HG03135 (cell line): ENCODE measurements at regions not wholly inside any gene's neighbourhood (a gene's known extent, or its start where the extent isn't known, plus 50 kb on each side); places are given as distances from the start of the nearest gene placed in this dataset.
"Not testable (repeated sequence)": the region's sequence is repeated elsewhere in the genome, so short reads cannot be mapped to it uniquely, and the experiment has no call there.

Source experiments
- ATAC-seq: cut with Tn5 transposase; IDR thresholded peaks from one replicate; pipeline ENCODE4 v1.9.1; 2021; ENCODE audit warnings: mild to moderate bottlenecking, moderate library complexity; ENCODE audit not compliant: unreplicated experiment

DNA sequence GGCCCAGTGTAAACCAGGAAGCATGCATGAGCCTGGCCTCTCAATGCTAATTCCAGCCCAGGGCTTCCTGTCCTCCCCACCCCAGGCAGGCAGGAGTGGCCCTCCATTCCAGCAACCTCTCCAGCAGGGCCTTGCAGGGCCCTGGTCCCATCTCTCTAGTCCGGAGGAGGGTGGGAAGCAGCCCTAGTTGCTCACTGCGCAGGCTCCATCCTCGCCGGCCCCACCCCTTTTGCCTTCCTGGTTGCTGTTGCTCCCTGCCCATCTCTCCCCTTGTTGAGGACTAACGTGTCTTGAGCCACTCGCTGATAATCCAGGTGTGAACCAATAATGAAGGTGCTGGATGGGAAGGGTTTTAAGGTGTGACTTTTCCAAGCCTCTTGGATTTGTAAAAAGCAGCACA, 161.2 kb upstream of the BCOR start:
- ATAC-seq = no peak

DNA sequence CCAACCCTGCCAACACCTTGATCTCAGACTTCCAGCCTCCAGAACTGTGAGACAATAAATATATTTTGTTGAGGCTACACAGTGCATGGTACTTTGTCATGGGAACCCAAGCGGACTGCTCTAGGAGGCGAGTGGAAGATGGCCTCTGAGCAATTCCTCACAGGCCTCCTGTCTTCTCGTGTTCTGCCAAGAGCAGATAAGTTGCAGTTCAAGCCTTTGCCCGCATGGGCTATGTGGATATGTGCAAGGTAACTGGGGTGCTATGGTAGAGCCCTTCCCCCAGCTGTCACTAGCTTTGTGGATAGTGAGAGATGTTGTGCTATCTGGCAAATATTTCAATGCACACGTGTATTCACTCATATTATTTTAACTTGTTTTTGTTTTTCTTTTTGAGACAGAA, 156.0 kb upstream of the BCOR start:
- no peak for ATAC-seq

DNA sequence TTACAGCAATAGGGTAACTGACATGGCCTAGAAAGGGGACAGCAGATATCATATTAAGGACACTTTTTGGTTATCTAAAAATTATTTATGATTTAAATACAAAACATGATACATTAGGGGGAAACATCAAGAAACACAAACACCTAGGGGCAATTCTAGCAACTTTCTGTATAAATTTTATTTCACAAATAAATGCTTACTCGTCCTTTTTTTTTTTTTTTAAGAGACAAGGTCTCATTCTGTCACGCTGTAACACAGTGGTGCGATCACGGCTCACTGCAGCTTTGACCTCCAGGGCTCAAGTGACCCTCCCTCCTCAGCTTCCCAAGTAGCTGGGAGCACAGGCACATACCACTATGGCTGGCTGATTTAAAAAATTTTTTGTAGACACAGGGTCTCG, 151.8 kb upstream of the BCOR start:
- ATAC-seq = no peak

DNA sequence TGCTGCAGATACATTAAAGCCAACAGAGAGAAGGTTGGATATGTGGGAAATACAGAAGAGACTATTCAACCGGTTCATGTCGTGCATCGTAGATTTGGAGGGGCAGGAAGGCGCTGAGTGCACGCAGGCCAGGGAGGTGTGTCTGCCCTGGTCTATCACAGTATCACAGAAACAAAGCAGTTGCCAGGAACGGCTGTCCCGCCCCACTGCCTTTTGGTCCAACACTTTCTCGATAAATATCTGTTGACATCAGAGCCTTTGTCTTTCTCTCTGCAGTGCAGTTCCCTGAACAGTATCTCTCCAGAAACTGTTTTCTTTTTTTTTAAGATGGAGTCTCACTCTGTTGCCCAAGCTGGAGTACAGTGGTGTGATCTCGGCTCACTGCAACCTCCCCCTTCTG, 151.1 kb upstream of the BCOR start:
- ATAC-seq = no peak

DNA sequence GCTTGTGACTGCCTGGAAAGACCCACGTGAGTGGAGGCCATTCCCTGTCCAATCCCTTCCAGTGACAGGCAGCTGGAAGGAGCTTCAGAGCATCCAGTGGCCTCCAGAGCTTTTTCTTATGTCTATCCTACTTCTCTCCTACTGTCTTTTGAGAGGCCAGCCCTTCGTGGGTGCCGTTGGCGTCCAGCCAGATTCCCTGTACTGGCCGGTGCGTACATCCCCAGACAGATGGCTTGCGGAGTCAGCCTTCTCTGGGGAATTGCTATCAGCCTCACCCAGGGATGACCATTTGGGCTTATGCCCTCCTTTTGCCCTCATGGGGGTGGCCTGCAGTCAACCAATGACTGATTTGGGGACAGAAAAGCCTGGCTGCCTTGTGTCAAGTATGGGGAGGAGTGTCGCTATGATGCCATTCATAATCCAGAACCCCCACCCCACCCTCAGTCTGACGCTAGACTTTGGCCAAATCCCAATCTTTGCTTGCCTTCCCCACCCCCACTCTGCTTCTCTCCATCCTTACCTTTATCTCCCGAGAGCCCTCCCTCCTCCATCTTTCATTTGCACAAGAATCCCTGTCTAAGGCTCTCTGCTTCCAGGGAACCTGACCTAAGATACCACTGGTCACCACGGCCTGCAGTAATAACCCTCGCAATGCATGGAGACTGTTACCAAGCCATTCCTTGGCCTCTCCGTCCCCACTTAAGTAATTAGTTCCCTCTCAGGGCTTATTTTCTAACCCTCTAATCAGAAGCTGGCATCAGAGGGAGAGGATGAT, 150.3 kb upstream of the BCOR start:
- ATAC-seq = no peak

DNA sequence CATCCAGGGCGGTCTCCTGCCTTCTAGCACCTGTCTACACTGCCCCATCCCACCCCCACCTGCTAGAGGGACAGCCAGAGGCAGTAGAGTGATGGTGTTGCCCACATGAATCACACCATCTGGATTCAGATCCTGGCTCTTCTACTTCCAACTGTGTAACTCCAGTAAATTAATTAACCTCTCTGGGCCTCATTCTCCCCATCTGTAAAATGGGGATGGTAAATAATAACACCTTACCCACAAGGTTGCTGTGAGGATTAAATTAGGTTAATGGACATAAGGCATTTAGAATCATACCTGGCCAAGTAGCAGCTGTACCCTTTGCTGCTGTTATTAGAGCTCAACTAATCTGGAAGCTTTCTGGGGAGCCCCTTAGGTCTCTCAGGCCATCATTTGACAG, 149.6 kb upstream of the BCOR start:
- no peak for ATAC-seq

DNA sequence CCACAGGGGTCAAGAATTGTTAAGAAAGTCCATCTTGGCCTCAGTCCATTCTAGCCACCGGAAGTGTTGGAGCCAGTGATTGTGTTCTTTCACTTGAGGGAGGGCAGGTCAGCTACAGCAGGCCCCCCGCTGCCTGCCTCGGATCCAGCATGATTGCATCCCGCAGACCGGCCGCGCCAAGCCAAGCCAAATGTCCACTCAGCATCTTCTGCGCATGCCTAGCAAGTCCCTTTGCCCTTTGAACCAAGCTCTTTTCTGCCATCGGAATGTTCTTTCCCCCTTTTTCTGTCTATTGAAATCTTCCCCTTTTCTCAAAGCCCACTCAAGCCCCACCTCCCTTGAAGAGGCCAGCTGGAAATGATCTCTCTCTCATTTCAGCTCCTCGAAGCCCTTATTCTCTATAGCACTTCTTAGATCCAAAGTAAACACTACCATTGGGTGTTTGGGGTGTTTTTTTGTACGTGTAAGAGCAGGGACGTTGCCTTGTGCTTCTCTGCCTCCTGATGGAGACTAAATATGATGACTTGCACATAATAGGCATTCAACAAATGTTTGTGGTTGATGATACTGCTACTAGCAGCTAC, 147.8 kb upstream of the BCOR start:
- no peak for ATAC-seq

DNA sequence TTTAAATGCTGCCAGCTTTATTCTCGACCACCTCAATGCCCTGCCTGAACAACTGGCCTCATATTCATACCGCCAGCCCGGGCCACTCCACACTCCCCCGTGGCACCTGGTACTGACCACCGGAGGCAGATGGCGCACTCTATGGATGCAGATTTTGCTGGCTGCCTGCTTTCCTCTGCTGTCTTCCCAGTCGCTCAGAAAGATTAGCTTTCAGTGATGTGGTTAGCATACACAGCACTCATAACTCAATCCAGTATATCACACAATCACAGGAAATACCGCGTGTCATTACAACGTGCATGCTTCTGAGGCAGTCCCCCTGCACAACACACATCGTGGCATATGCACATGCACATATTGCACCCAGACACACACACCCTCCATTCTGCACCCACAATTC, 147.2 kb upstream of the BCOR start:
- ATAC-seq = no peak

DNA sequence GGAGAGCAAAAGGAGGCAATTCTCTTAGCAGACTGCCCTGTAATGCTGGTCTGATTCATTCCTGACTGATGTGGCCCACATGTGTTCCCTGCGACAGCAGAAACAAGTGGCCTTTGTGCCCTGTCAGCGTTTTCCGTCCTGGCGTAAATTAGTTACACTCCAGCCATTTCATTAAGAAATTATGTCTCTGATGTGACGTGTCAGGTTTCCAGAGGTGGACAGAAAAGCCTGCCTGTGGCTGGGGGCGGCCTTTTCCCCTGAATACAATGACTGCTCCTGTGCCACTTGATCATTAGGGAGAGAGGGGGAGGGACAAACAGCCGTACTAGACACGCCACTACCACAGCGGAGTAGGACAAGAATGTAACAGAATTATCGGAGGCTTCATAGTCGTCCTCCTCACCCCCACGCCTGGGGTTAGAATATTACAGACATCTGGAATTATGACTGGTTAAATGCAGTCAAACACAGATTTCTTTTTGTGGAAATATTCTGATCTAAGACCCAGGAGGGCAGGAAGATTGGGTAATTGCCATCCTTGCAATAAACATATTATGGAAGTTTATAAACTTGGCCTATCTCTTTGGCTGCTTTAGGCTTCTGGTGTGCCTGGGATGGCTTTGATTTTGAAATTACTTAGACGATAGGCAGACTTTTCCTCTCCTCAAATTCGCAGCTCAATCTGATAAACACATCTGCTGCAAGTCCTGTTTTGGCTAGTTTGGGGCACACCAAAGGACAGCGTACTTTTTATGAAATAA, 146.2 kb upstream of the BCOR start:
- no peak for ATAC-seq

DNA sequence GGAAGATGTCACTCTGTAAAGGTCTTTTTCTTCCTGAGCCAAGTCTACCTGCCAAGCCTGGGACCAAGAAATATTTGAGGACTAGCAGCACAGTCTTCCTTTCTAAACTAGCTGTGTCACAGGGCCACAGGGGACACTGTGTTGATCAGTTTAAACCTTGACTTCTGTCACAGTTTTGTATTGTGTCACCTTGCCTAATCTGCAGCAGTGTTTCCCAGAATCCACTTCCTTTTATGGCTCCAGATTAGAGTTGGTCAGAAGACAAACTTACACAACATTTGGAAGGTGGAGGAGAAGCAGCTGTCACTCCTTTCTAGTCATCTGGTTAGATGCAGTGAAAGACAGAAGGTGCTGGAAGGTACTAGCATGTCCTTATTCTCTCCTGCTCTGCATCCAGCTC, 143.1 kb upstream of the BCOR start:
- ATAC-seq = no peak

DNA sequence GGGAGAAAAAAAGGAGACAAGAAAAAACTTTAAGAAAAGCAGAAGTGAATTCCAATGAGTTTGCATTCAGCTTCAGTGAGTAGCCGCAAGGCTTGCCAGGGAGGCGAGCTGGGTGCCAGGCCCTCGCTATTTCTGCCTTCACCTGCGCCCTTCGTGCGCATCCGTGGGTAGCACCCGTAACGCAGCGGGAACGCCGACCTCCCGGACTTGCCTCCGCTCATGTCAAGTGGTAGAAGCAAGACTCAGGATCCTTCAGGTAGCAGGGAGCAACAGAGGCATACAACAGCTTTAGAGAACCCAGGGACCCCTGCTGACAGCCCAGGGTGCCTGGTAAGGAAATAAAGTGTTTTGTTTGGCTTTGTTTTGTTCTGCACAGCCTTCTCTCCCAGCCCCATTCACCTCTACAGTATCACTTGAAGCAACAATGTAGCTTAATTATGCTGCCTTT, 140.0 kb upstream of the BCOR start:
- no peak for ATAC-seq

DNA sequence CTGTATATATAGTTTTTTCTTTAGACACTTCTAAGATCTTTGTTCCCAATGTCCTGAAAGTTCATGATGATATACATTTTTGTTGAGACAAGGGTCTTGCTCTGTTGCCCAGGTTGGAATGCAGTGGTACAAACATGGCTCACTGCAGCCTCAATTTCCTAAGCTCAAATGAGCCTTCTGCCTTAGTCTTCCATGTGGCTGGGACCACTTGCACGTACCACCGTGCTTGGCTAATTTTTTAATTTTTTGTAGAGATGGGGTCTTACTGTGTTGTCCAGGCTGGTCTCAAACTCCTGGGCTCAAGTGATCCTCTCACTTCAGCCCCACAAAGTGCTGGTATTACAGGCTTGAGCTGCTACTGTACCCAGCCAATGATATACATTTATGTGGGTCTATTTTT, 132.9 kb upstream of the BCOR start:
- no peak for ATAC-seq

DNA sequence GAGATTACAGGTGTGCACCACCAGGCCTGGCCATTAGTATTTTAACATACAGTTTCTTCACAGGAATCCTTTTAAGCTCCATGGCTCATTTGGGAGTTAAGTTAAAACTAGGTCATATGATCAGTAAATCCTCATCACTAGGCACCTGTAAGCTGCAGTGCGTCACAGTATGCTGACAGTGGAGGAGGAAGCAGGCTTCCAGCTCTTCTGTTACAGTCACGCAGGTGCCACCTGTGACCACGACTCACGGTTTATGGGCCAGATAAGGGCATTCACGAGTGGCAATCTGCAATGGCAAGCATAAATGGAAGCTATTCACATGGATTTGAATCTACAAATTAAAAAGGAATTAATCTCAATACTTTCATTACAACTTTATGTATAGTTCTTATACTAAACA, 129.4 kb upstream of the BCOR start:
- no peak for ATAC-seq

DNA sequence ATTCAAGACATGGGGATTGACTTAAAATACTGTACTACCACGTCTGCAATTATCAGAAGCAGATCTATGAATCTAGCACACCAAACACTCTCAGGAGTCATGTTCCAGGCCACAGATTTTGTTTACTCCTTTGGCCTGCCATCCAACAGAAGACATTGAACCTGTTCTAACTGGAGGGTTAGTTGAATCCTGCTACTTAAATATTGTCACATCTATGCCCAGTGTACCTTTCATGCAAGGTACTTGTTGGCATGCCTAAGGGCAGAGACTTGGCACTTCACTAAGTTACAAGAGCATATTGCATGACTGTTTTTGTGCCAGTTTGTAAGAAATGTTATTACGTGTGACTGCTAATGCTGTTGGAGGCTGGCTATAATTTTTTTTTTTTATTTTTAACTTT, 126.9 kb upstream of the BCOR start:
- no peak for ATAC-seq

DNA sequence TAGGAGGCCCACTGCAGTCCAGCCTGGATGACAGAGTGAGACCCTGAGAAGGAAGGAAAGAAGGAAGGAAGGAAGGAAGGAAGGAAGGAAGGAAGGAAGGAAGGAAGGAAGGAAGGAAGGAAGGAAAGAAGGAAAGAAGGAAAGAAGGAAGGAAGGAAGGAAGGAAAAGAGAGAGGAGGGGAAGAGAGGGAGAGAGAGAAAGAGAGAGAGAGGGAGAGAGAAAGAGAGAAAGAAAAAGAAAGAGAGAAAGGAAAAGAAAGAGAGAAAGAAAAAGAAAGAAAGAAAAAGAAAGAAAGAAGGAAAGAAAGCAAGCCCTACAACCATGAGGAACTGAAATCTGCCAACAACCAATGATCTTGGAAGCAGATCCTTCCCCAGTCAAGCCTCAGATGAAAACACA, 124.9 kb upstream of the BCOR start:
- not testable (repeated sequence) for ATAC-seq

DNA sequence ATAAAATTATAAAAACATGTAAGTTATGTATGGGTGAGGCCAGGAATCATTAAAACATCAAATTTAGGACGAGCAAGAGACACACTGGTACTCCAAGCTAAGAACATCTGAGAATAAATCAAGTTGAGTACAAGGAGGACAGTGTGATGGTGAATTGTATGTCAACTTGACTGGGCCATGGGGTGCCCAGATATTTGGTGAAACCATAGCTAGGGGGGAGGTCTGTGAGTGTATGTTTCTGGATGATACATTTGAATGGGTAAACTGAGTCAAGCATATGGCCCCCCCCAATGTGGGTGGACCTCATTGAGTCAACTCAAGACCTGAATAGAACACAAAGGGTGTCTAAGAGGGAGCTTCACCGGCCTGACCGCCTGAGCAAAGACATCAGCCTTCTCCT, 115.3 kb upstream of the BCOR start:
- ATAC-seq = no peak

DNA sequence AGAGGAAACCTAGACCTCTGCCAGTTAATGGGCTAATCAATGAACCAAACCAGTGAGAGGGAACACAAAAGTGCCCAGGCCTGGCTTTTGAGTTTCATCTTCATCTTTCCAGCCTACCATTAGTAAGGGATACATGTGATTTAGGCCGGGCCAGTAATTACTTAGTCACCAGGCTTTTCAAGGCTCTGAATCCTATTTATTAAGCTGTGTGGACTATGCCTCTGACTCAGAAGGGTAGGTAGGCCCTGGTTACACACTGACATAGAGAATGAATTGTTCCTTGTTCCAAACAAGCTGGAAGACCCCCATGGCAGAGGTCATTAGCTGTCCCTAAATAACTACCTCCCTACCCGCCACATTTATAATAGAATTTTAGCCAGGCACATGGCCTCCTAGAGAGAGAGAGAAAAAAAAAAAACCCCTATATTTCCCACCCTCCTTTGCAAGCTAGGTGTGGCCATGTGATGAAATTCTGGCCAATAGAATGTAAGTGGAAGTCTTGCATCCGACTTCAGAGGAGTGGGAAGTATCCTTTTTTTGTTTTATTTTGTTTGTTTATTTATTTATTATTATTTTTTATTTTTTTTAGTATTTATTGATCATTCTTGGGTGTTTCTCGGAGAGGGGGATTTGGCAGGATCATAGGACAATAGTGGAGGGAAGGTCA, 112.3 kb upstream of the BCOR start:
- no peak for ATAC-seq

DNA sequence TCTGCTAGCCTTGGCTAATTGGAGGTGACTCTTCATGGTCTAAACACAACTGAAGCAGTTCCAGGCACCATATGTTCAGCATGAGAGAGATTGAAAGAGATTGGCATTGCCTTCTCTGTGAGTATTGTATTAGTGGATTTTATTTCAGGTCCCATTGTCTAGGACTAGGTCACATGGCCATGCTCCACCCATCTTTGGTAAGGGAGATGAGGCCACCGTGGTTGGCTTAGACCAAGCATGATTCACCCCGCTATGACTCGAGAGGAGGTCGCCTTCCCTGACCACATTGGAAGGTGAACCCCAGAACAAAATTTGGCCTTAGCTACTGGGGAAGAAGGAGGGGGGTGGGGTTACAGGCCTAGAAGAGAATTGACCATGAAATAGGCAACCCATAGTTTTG, 109.9 kb upstream of the BCOR start:
- ATAC-seq = no peak

DNA sequence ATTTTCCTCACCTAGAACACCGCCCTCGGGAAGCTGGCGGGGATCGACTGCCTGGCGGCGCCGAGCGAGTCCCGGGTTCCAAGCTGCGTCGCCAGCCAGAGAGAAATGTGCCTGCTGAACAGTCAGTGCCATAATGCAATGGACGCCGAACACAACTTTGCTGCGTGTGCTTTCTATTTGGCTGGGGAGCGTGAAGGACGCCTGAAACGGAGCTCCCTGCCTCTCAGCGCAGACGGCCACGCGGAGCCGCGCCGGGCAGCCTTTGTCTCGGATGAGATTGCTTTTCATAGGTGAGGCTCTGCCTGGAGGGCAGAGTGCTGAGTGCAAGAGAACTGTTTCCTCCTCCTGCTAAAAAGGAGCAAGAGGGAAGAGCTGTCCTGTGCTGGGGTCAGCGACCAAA, 107.7 kb upstream of the BCOR start:
- ATAC-seq = no peak

DNA sequence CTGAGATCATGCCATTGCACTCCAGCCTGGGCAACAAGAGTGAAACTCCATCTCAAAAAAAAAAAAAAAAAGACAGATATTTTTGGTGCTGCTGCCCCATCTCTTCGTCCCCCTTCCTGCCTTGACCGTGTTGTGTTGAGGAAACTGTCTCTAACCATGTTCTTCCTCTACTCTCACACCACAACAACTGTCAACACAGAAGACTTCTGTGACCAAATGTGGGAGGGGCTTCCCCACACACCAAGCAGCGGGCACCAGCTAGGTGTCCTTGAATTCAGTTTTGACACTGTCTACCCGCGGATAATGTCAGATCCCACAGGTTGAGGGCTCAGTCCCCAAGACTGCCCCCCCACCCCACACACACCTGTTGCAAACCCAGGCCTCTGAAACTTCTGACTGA, 104.7 kb upstream of the BCOR start:
- no peak for ATAC-seq

DNA sequence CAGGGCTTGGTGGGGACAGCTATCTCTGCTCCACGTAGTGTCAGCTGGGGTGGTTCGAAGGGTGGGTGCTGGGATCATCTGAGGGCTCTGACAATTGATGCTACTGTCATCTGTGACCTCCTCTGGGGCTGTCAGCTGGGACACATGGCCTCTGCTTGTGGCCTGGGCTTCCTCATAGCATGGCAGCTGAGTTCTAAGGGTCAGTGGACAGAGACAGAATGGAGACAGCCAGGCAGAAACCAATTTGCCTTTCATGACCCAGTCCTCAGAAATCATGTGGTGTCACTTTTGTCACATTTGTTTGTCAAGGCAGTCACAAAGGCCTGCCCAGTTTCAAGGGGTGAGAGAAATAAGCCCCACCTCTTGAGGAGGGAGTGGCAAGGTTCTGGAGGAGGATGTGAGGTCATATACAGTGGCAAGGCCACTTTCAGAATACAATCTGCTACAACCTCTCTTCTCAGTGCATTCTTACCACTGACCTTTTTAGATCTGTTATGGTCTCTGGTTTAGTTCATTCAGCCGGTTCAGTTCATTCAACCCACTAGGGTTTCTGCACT, 103.6 kb upstream of the BCOR start:
- peak; percentile 78 for ATAC-seq
